ENCODE measurements at regions not wholly inside any gene's neighbourhood (a gene's known extent, or its start where the extent isn't known, plus 50 kb on each side); places are given as distances from the start of the nearest gene placed in this dataset.

DNA sequence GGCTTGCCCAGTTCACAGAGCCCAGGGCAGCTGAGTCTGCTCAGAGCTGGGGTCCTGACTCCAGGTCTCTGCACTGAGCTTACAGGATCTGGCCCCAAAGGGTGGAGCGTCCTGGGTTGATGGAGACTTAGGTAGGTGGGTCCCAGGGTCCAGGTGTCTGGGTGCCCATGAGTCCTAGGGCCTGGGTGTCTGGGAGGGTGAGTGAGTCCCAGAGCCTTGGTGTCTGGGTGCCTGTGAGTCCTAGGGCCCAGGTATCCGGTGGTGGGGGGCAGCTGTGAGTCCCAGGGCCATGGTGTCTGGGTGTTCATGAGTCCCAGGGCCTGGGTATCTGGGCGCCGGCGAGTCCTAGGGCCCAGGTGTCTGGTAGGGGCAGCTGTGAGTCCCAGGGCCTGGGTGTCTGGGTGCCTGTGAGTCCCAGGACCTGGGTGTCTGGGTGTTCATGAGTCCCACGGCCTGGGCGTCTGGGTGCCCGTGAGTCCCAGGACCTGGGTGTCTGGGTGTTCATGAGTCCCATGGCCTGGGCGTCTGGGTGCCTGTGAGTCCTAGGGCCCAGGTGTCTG is 1505.6 kb downstream of the BRD1 start:
- no peak overlapping the region for H3K27ac ChIP-seq
- TF ChIP-seq, protein P1, sequence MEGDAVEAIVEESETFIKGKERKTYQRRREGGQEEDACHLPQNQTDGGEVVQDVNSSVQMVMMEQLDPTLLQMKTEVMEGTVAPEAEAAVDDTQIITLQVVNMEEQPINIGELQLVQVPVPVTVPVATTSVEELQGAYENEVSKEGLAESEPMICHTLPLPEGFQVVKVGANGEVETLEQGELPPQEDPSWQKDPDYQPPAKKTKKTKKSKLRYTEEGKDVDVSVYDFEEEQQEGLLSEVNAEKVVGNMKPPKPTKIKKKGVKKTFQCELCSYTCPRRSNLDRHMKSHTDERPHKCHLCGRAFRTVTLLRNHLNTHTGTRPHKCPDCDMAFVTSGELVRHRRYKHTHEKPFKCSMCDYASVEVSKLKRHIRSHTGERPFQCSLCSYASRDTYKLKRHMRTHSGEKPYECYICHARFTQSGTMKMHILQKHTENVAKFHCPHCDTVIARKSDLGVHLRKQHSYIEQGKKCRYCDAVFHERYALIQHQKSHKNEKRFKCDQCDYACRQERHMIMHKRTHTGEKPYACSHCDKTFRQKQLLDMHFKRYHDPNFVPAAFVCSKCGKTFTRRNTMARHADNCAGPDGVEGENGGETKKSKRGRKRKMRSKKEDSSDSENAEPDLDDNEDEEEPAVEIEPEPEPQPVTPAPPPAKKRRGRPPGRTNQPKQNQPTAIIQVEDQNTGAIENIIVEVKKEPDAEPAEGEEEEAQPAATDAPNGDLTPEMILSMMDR (conservative IDR thresholded peaks at IDR 0.05), result no peak

- H3K27ac ChIP-seq, result no peak overlapping the region
- TF ChIP-seq, protein P1 (conservative IDR thresholded peaks at IDR 0.05), result no peak
Measured at GRCh38 chr22:48320683-48321451, 1506.8 kb downstream of the BRD1 start.

- no peak overlapping the region for H3K27ac ChIP-seq
- TF ChIP-seq, protein P1 (conservative IDR thresholded peaks at IDR 0.05), result no peak
Measured at GRCh38 chr22:48320048-48320682, 1507.5 kb downstream of the BRD1 start.

DNA sequence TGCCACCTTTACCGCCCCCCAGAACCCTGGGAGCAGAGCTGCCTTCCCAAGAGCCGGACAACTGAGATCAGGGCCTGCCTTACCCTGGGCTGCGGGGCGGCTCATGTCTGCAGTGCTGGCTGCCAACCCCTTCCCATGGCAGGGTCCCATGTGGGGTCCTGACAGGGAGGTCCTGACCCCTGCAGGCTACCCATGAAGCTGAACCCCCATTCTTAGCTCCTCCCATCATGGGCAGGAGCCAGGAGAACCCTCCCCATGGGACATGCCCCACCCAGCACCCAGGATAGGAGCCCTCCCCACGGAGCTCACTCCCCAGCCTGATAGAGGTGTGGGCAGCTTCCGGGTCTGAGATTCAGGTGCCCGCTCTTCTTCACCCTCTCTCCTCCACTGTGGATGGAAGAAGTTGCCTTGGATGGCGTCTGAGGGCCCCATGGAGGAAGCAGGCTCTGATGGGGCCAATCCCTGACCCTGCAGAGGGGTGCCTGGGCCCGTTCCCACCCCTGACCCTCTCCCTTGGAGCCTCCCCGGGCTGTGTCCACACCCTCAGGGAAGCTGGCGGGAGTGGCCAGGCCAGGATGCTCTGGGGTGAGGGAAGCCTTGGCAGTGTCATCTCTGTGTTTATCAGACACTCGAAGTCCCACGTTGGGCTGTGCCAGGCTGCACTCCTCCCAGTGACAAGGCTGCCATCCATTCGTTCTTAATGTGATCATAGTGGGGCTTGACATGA is 1508.2 kb downstream of the BRD1 start:
- H3K27ac ChIP-seq, result no peak overlapping the region
- TF ChIP-seq, protein P1 (conservative IDR thresholded peaks at IDR 0.05), result no peak

DNA sequence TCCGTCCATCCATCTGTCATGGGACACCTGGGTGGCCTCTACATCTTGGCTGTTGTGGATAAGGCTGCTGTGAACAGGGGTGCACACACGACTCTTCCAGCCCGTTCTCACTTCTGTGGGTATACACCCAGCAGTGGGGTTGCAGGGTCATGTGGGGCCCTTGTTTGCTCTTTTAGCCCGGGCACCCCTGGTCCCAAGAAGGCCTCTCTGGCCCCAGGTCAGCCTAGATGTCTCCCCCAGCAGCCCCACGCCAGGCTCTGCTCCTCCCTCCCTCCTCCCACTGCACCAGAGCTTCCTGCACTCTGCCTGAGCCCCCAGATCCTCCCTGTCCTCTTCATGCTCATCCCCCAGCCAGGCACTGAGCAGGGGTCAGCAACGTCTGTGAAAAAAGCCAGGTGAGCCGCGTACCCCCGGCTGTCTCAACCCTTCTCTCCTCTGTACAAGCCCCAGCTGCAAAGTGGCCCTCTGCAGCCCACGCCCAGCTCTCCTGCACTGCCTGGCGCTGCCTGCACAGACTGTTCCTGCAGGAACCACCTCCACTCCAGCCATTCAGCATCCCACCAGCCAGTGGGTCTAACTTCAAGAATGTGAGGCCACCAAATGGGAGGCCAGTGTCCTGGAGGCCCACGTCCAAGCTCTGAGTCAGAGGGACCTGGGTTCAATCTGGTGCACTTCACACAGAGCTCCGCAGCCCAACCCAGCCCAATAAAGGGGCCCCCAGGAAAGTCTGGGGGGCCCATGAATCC is 1508.9 kb downstream of the BRD1 start:
- TF ChIP-seq, protein P1 (conservative IDR thresholded peaks at IDR 0.05), result no peak
- no peak overlapping the region for H3K27ac ChIP-seq

DNA sequence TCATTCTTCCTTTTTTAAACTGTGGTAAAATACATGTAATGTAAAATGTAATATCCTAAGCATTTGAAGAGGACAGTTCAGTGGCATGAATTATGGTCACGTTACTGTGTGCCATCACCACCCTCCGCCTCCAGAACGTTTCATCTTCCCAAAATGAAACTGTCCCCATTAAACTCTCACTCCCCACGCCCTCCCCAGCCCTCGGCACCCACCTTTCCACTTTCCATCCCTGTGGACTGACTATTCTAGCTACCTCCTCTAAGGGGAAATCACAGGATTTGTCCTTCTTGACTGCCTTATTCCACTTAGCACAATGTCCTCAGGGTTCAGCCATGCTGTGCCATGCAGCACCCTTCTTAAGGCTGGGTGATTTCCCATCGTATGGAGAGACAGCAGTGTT is 1509.5 kb downstream of the BRD1 start:
- TF ChIP-seq, protein P1 (conservative IDR thresholded peaks at IDR 0.05), result no peak
- H3K27ac ChIP-seq, result no peak overlapping the region

All from VCaP (cell line).